Fibroblast of villous mesenchyme (primary cell): ENCODE measurements at regions not wholly inside any gene's neighbourhood (a gene's known extent, or its start where the extent isn't known, plus 50 kb on each side); places are given as distances from the start of the nearest gene placed in this dataset.
"Not testable (repeated sequence)": the region's sequence is repeated elsewhere in the genome, so short reads cannot be mapped to it uniquely, and the experiment has no call there.

Source experiments
- DNase-seq: peaks from one replicate; pipeline ENCODE4 v3.0.0-alpha.2; 2010; ENCODE audit warnings: low read depth
- H3K4me3 ChIP-seq: 2 replicates; pipeline ENCODE4 v1.5.1; 2011; ENCODE audit warnings: low read depth, mild to moderate bottlenecking, low read length
- CTCF ChIP-seq: IDR thresholded peaks from 2 replicates; pipeline ENCODE4 v1.5.1; 2012; ENCODE audit warnings: low read depth, mild to moderate bottlenecking, low read length; ENCODE audit not compliant: insufficient read depth

GRCh38 chr17:11182430-11182829 is 58.6 kb upstream of the SHISA6 start:
- H3K4me3 ChIP-seq: no peak overlapping the region
- TF ChIP-seq CTCF: no peak
- DNase-seq: no peak

GRCh38 chr17:11178581-11178980 is 62.4 kb upstream of the SHISA6 start:
- no peak overlapping the region for H3K4me3 ChIP-seq
- no peak for TF ChIP-seq CTCF
- no peak for DNase-seq

- TF ChIP-seq CTCF: no peak
- no peak overlapping the region for H3K4me3 ChIP-seq
- no peak for DNase-seq
Measured at GRCh38 chr17:11177340-11177739, 63.7 kb upstream of the SHISA6 start.

GRCh38 chr17:11176549-11176948 is 64.5 kb upstream of the SHISA6 start:
- DNase-seq: no peak
- no peak overlapping the region for H3K4me3 ChIP-seq
- TF ChIP-seq CTCF: no peak

GRCh38 chr17:11170881-11171280 is 70.1 kb upstream of the SHISA6 start:
- no peak for DNase-seq
- no peak overlapping the region for H3K4me3 ChIP-seq
- no peak for TF ChIP-seq CTCF

GRCh38 chr17:11151818-11152425 is 89.1 kb upstream of the SHISA6 start:
- TF ChIP-seq CTCF: no peak
- H3K4me3 ChIP-seq: no peak overlapping the region
- no peak for DNase-seq

- not testable (repeated sequence) for H3K4me3 ChIP-seq, DNase-seq
Measured at GRCh38 chr17:11150906-11151511, 90.0 kb upstream of the SHISA6 start.
